ENCODE measurements at regions not wholly inside any gene's neighbourhood (a gene's known extent, or its start where the extent isn't known, plus 50 kb on each side); places are given as distances from the start of the nearest gene placed in this dataset.

GRCh38 chr12:107402041-107403022 is 283.3 kb upstream of the PWP1 start:
- TF ChIP-seq EZH2 (IDR thresholded peaks at IDR 0.05; ENCODE audit: borderline replicate concordance, low read length), result no peak
- peak; percentile 50 for TF ChIP-seq CTCF (IDR thresholded peaks at IDR 0.05; ENCODE audit: low read length)
- Histone ChIP-seq H2AFZ (ENCODE audit: low read length) (no peak overlapping the region), H3K4me3 (ENCODE audit: low read depth, low read length, poor library complexity, severe bottlenecking) (no peak overlapping the region), H3K9me3 (ENCODE audit: low read length) (no peaks in the 10 kb centered on the region), H3K79me2 (ENCODE audit: insufficient read depth, low read length) (no peaks in the 10 kb centered on the region), H3F3A (ENCODE audit: insufficient read depth, low read length) (no peaks in the 10 kb centered on the region), H3K9me2 (ENCODE audit: low read depth, low read length) (no peaks in the 10 kb centered on the region), H4K20me1 (ENCODE audit: insufficient read depth, low read length) (no peaks in the 10 kb centered on the region), H3K4me2 (ENCODE audit: low read length) (no peak overlapping the region), H3K36me3 (ENCODE audit: insufficient read depth, low read length) (no peaks in the 10 kb centered on the region), H3K27ac (ENCODE audit: low read depth, low read length, poor library complexity, severe bottlenecking) (no peak overlapping the region), H3K4me1 (ENCODE audit: insufficient read depth, low read length, severe bottlenecking) (no peaks in the 10 kb centered on the region), H3K27me3 (ENCODE audit: insufficient read depth, low read length) (no peaks in the 10 kb centered on the region), H3K9ac (ENCODE audit: low read length) (no peak overlapping the region)

- Histone ChIP-seq H3K4me2 (ENCODE audit: low read length) (no peak overlapping the region), H3K27ac (ENCODE audit: low read depth, low read length, poor library complexity, severe bottlenecking) (no peak overlapping the region)
- TF ChIP-seq CTCF (IDR thresholded peaks at IDR 0.05; ENCODE audit: low read length) (peak; percentile 59), EZH2 (IDR thresholded peaks at IDR 0.05; ENCODE audit: borderline replicate concordance, low read length) (no peak)
Measured at GRCh38 chr12:107404981-107405380, 280.6 kb upstream of the PWP1 start.

GRCh38 chr12:107405436-107405835 is 280.2 kb upstream of the PWP1 start:
- H3K9ac ChIP-seq (ENCODE audit: low read length), result no peak overlapping the region
- no peaks in the 10 kb centered on the region for H4K20me1 ChIP-seq (ENCODE audit: insufficient read depth, low read length)
- TF ChIP-seq CTCF (IDR thresholded peaks at IDR 0.05; ENCODE audit: low read length) (no peak), EZH2 (IDR thresholded peaks at IDR 0.05; ENCODE audit: borderline replicate concordance, low read length) (no peak)
- no peaks in the 10 kb centered on the region for H3K4me1 ChIP-seq (ENCODE audit: insufficient read depth, low read length, severe bottlenecking)
- no peaks in the 10 kb centered on the region for H3K9me2 ChIP-seq (ENCODE audit: low read depth, low read length)
- no peak overlapping the region for H3K4me2 ChIP-seq (ENCODE audit: low read length)
- H3K27me3 ChIP-seq (ENCODE audit: insufficient read depth, low read length), result no peaks in the 10 kb centered on the region
- H3K79me2 ChIP-seq (ENCODE audit: insufficient read depth, low read length), result no peaks in the 10 kb centered on the region
- no peaks in the 10 kb centered on the region for H3F3A ChIP-seq (ENCODE audit: insufficient read depth, low read length)
- H3K4me3 ChIP-seq (ENCODE audit: low read depth, low read length, poor library complexity, severe bottlenecking), result no peak overlapping the region
- no peak overlapping the region for H2AFZ ChIP-seq (ENCODE audit: low read length)
- no peaks in the 10 kb centered on the region for H3K9me3 ChIP-seq (ENCODE audit: low read length)
- H3K27ac ChIP-seq (ENCODE audit: low read depth, low read length, poor library complexity, severe bottlenecking), result no peak overlapping the region
- no peaks in the 10 kb centered on the region for H3K36me3 ChIP-seq (ENCODE audit: insufficient read depth, low read length)

More at GRCh38 chr12:107404981-107405380, 280.6 kb upstream of the PWP1 start:
- H4K20me1 ChIP-seq (ENCODE audit: insufficient read depth, low read length), result no peaks in the 10 kb centered on the region
- no peaks in the 10 kb centered on the region for H3K9me2 ChIP-seq (ENCODE audit: low read depth, low read length)
- no peaks in the 10 kb centered on the region for H3K36me3 ChIP-seq (ENCODE audit: insufficient read depth, low read length)
- no peak overlapping the region for H3K9ac ChIP-seq (ENCODE audit: low read length)
- H3K27me3 ChIP-seq (ENCODE audit: insufficient read depth, low read length), result no peaks in the 10 kb centered on the region
- no peaks in the 10 kb centered on the region for H3F3A ChIP-seq (ENCODE audit: insufficient read depth, low read length)
- H3K4me1 ChIP-seq (ENCODE audit: insufficient read depth, low read length, severe bottlenecking), result no peaks in the 10 kb centered on the region
- no peak overlapping the region for H3K4me3 ChIP-seq (ENCODE audit: low read depth, low read length, poor library complexity, severe bottlenecking)
- H3K9me3 ChIP-seq (ENCODE audit: low read length), result no peaks in the 10 kb centered on the region
- H3K79me2 ChIP-seq (ENCODE audit: insufficient read depth, low read length), result no peaks in the 10 kb centered on the region
- no peak overlapping the region for H2AFZ ChIP-seq (ENCODE audit: low read length)

All from OCI-LY1 (cell line).